Nephron progenitor cell (in vitro differentiated cells): ENCODE measurements at regions not wholly inside any gene's neighbourhood (a gene's known extent, or its start where the extent isn't known, plus 50 kb on each side); places are given as distances from the start of the nearest gene placed in this dataset.
A peak's percentile ranks its signal among the peaks of the same experiment; 100 is the strongest.

Experiments used
- DNase-seq: peaks from one replicate; pipeline ENCODE4 v3.0.0; 2021
- H3K27ac Mint-ChIP-seq: 2 replicates; pipeline ENCODE4 v1.8.0; 2021; ENCODE audit warnings: mild to moderate bottlenecking, moderate library complexity, mixed read lengths
- H3K27me3 Mint-ChIP-seq: 2 replicates; pipeline ENCODE4 v1.8.0; 2021; ENCODE audit warnings: mild to moderate bottlenecking, low read depth, mixed read lengths; ENCODE audit not compliant: poor library complexity
- H3K36me3 Mint-ChIP-seq: 2 replicates; pipeline ENCODE4 v1.8.0; 2021; ENCODE audit warnings: low read depth, mixed read lengths
- H3K4me1 Mint-ChIP-seq: 2 replicates; pipeline ENCODE4 v1.8.0; 2021; ENCODE audit warnings: mixed read lengths
- H3K4me3 Mint-ChIP-seq: 2 replicates; pipeline ENCODE4 v1.8.0; 2021; ENCODE audit warnings: mild to moderate bottlenecking, moderate library complexity, mixed read lengths
- H3K9me3 Mint-ChIP-seq: 2 replicates; pipeline ENCODE4 v1.8.0; 2021; ENCODE audit warnings: mild to moderate bottlenecking, moderate library complexity, mixed read lengths
- CTCF ChIP-seq: fragments of 200-600 bp; sonication (generic); IDR thresholded peaks from 2 replicates; pipeline ENCODE4 v1.5.0; 2021; ENCODE audit warnings: antibody characterized with exemption

GRCh38 chr17:74089869-74090464 lies 113.5 kb upstream of the RPL38 start:
- Mint-ChIP-seq H3K27me3 (peaks cover 7% of the 10 kb centered on the region), H3K27ac (no peak overlapping the region), H3K9me3 (peaks cover 38% of the 10 kb centered on the region), H3K36me3 (peaks cover 5% of the 10 kb centered on the region), H3K4me1 (no peaks in the 10 kb centered on the region), H3K4me3 (no peak overlapping the region)
- DNase-seq = peak; percentile 73
- TF ChIP-seq CTCF = peak; percentile 65

- no peak for TF ChIP-seq CTCF
- H3K27me3 Mint-ChIP-seq = peaks cover 11% of the 10 kb centered on the region
- peaks cover 5% of the 10 kb centered on the region for H3K36me3 Mint-ChIP-seq
These were observed 108.8 kb upstream of the RPL38 start for GRCh38 chr17:74094651-74095050.

GRCh38 chr17:74096456-74096855 lies 107.0 kb upstream of the RPL38 start:
- TF ChIP-seq CTCF = no peak
- peaks cover 5% of the 10 kb centered on the region for H3K36me3 Mint-ChIP-seq
- no peak overlapping the region for H3K27ac Mint-ChIP-seq
- H3K4me1 Mint-ChIP-seq = no peaks in the 10 kb centered on the region
- no peak overlapping the region for H3K4me3 Mint-ChIP-seq
- H3K27me3 Mint-ChIP-seq = peaks cover 7% of the 10 kb centered on the region
- peaks cover 25% of the 10 kb centered on the region for H3K9me3 Mint-ChIP-seq
- no peak for DNase-seq

More at GRCh38 chr17:74094651-74095050, 108.8 kb upstream of the RPL38 start:
- no peak for DNase-seq
- Mint-ChIP-seq H3K4me3 (no peak overlapping the region), H3K9me3 (peaks cover 32% of the 10 kb centered on the region), H3K4me1 (no peaks in the 10 kb centered on the region), H3K27ac (no peak overlapping the region)

GRCh38 chr17:74097450-74098135 lies 105.9 kb upstream of the RPL38 start:
- Mint-ChIP-seq H3K36me3 (peaks cover 5% of the 10 kb centered on the region), H3K27me3 (peaks cover 7% of the 10 kb centered on the region), H3K27ac (peak overlapping the region; percentile 60), H3K4me1 (no peaks in the 10 kb centered on the region), H3K4me3 (no peak overlapping the region), H3K9me3 (peaks cover 15% of the 10 kb centered on the region)
- no peak for DNase-seq
- no peak for TF ChIP-seq CTCF

GRCh38 chr17:74098136-74099024 lies 105.1 kb upstream of the RPL38 start:
- Mint-ChIP-seq H3K4me3 (no peak overlapping the region), H3K4me1 (no peaks in the 10 kb centered on the region), H3K27me3 (peaks cover 7% of the 10 kb centered on the region), H3K9me3 (peaks cover 7% of the 10 kb centered on the region), H3K36me3 (peaks cover 5% of the 10 kb centered on the region), H3K27ac (no peak overlapping the region)
- no peak for TF ChIP-seq CTCF
- DNase-seq = no peak
